Hepatocyte (in vitro differentiated cells): ENCODE measurements at regions not wholly inside any gene's neighbourhood (a gene's known extent, or its start where the extent isn't known, plus 50 kb on each side); places are given as distances from the start of the nearest gene placed in this dataset.

Experiments
- DNase-seq: peaks from one replicate; pipeline ENCODE4 v3.0.0-alpha.2; 2016; ENCODE audit warnings: low spot score
- H2AFZ ChIP-seq: fragments of 200-600 bp; sonication (generic); 2 replicates; pipeline ENCODE4 v1.6.0; 2016; ENCODE audit warnings: antibody characterized with exemption, mild to moderate bottlenecking
- H3K27ac ChIP-seq: fragments of 200-600 bp; sonication (generic); 2 replicates; pipeline ENCODE4 v1.5.1; 2016; ENCODE audit warnings: mild to moderate bottlenecking
- H3K27me3 ChIP-seq: fragments of 200-600 bp; sonication (generic); 2 replicates; pipeline ENCODE4 v1.6.1; 2016
- H3K36me3 ChIP-seq: fragments of 200-600 bp; sonication (generic); replicated peaks from 2 replicates; pipeline ENCODE4 v1.5.1; 2016; ENCODE audit warnings: low read depth; ENCODE audit not compliant: insufficient read depth
- H3K4me1 ChIP-seq: fragments of 200-600 bp; sonication (generic); 2 replicates; pipeline ENCODE4 v1.5.1; 2016; ENCODE audit warnings: mild to moderate bottlenecking, moderate library complexity; ENCODE audit not compliant: insufficient read depth
- H3K4me2 ChIP-seq: fragments of 200-600 bp; sonication (generic); 2 replicates; pipeline ENCODE4 v1.6.0; 2016
- H3K4me3 ChIP-seq: fragments of 200-600 bp; sonication (generic); 2 replicates; pipeline ENCODE4 v1.5.1; 2016; ENCODE audit warnings: mild to moderate bottlenecking
- H3K79me2 ChIP-seq: fragments of 200-600 bp; sonication (generic); 2 replicates; pipeline ENCODE4 v1.6.0; 2017; ENCODE audit warnings: mild to moderate bottlenecking
- H3K9me2 ChIP-seq: fragments of 200-600 bp; sonication (generic); replicated peaks from 2 replicates; pipeline ENCODE4 v1.6.0; 2017; ENCODE audit warnings: mild to moderate bottlenecking; ENCODE audit not compliant: insufficient read depth
- H3K9me3 ChIP-seq: fragments of 200-600 bp; sonication (generic); 2 replicates; pipeline ENCODE4 v1.5.1; 2016; ENCODE audit warnings: low read depth, mild to moderate bottlenecking
- H4K20me1 ChIP-seq: fragments of 200-600 bp; sonication (generic); 2 replicates; pipeline ENCODE4 v1.6.0; 2016; ENCODE audit warnings: mild to moderate bottlenecking; ENCODE audit not compliant: insufficient read depth, poor library complexity, severe bottlenecking
- EZH2 ChIP-seq: fragments of 200-600 bp; sonication (generic); IDR thresholded peaks from 2 replicates; pipeline ENCODE4 v1.6.1; 2016; ENCODE audit warnings: antibody characterized with exemption, mild to moderate bottlenecking, borderline replicate concordance
- EZH2phosphoT487 ChIP-seq: fragments of 200-600 bp; sonication (generic); IDR thresholded peaks from one replicate; pipeline ENCODE4 v1.6.1; 2018; ENCODE audit warnings: antibody characterized with exemption, mild to moderate bottlenecking, low read depth, moderate library complexity; ENCODE audit not compliant: unreplicated experiment, severe bottlenecking
- WGBS: methylation state at CpG from one replicate; pipeline ENCODE4 v1.1.6; 2016; ENCODE audit warnings: low lambda C conversion rate; ENCODE audit errors: missing lambda C conversion rate; 5-methylcytosine and 5-hydroxymethylcytosine counted together
- TF ChIP-seq, protein P1 (sequence below): fragments of 200-600 bp; sonication (generic); IDR thresholded peaks from 2 replicates; pipeline ENCODE4 v1.5.1; 2016; ENCODE audit warnings: antibody characterized with exemption, mild to moderate bottlenecking; ENCODE audit not compliant: poor library complexity

- 73% methylated on average over 8 of the region's 8 CpGs for whole genome bisulfite sequencing
- no peak overlapping the region for H3K4me2 ChIP-seq
- no peak overlapping the region for H3K27ac ChIP-seq
These were observed 115.7 kb upstream of the FAM9B start for GRCh38 chrX:9149501-9150245.

GRCh38 chrX:9151772-9152307 is 117.9 kb upstream of the FAM9B start:
- Histone ChIP-seq H3K79me2 (no peaks in the 10 kb centered on the region), H2AFZ (no peak overlapping the region), H3K9me3 (no peaks in the 10 kb centered on the region), H3K27ac (no peak overlapping the region), H3K4me1 (no peaks in the 10 kb centered on the region), H3K36me3 (no peaks in the 10 kb centered on the region), H3K27me3 (no peaks in the 10 kb centered on the region), H3K4me2 (no peak overlapping the region), H3K9me2 (no peaks in the 10 kb centered on the region), H4K20me1 (no peaks in the 10 kb centered on the region), H3K4me3 (no peak overlapping the region)
- DNase-seq, result no peak
- TF ChIP-seq, protein P1, sequence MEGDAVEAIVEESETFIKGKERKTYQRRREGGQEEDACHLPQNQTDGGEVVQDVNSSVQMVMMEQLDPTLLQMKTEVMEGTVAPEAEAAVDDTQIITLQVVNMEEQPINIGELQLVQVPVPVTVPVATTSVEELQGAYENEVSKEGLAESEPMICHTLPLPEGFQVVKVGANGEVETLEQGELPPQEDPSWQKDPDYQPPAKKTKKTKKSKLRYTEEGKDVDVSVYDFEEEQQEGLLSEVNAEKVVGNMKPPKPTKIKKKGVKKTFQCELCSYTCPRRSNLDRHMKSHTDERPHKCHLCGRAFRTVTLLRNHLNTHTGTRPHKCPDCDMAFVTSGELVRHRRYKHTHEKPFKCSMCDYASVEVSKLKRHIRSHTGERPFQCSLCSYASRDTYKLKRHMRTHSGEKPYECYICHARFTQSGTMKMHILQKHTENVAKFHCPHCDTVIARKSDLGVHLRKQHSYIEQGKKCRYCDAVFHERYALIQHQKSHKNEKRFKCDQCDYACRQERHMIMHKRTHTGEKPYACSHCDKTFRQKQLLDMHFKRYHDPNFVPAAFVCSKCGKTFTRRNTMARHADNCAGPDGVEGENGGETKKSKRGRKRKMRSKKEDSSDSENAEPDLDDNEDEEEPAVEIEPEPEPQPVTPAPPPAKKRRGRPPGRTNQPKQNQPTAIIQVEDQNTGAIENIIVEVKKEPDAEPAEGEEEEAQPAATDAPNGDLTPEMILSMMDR, result no peak
- TF ChIP-seq EZH2 (no peak), EZH2phosphoT487 (no peak)
- 83% methylated on average over 2 of the region's 2 CpGs for WGBS

More at GRCh38 chrX:9149501-9150245, 115.7 kb upstream of the FAM9B start:
- Histone ChIP-seq H3K4me3 (no peak overlapping the region), H3K9me3 (no peaks in the 10 kb centered on the region), H3K27me3 (no peaks in the 10 kb centered on the region), H2AFZ (no peak overlapping the region), H4K20me1 (no peaks in the 10 kb centered on the region), H3K4me1 (no peaks in the 10 kb centered on the region), H3K36me3 (no peaks in the 10 kb centered on the region), H3K9me2 (no peaks in the 10 kb centered on the region), H3K79me2 (no peaks in the 10 kb centered on the region)
- TF ChIP-seq EZH2, result no peak
- TF ChIP-seq, protein P1, result no peak
- no peak for TF ChIP-seq EZH2phosphoT487
- DNase-seq, result no peak

DNA sequence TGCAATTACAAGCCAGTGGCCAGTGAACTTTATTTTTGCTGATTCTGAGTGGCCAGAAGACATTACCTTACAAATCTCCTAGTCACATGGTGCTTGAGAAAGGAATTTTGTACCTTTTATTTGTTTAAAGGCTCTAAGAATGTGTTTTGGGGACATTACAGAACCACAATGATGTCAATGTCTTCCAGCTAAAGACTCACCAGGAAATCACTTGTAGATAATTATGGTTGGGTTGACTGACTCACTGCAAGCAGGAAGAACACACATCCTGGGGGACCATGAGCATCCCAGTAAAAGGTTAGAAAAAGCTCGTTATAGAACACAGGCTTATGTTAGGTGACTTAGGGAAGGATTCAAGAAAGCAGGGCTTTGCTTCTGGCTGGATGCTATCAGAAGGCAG is 119.4 kb upstream of the FAM9B start:
- Histone ChIP-seq H3K9me3 (no peaks in the 10 kb centered on the region), H3K79me2 (no peaks in the 10 kb centered on the region), H3K4me3 (no peak overlapping the region), H3K9me2 (no peaks in the 10 kb centered on the region), H3K27ac (no peak overlapping the region), H2AFZ (no peak overlapping the region), H3K27me3 (no peaks in the 10 kb centered on the region), H3K4me2 (no peak overlapping the region), H3K4me1 (no peaks in the 10 kb centered on the region), H3K36me3 (no peaks in the 10 kb centered on the region), H4K20me1 (no peaks in the 10 kb centered on the region)
- WGBS, result 54% methylated on average over 1 of the region's 1 CpG
- DNase-seq, result no peak
- no peak for TF ChIP-seq EZH2phosphoT487
- no peak for TF ChIP-seq EZH2
- TF ChIP-seq, protein P1, result no peak
